Adrenal gland (tissue), 5 donors: ENCODE measurements at regions not wholly inside any gene's neighbourhood (a gene's known extent, or its start where the extent isn't known, plus 50 kb on each side); places are given as distances from the start of the nearest gene placed in this dataset.
A peak's percentile ranks its signal among the peaks of the same experiment; 100 is the strongest.

Experiments used
- POLR2A ChIP-seq, 2 donors: fragments of 450-650 bp; IDR thresholded peaks; one replicate each; pipeline ENCODE4 v1.6.1; 2017; ENCODE audit warnings: antibody characterized with exemption in 2 of 2, mild to moderate bottlenecking in 2 of 2, moderate library complexity in 1 of 2
- TF ChIP-seq, protein P1 (sequence below), 6 experiments: fragments of 450-650 bp in 4 of 6; fragments of 200-600 bp in 2 of 6; sonication (generic) in 1 of 6; IDR thresholded peaks; 1 replicate in 5 of 6; 2 replicates in 1 of 6; pipeline versions ENCODE4 v1.5.1 to v1.8.0; 2016 to 2021; ENCODE audit warnings: antibody characterized with exemption in 6 of 6, mild to moderate bottlenecking in 2 of 6, moderate library complexity in 1 of 6
- donor health status: DM: no; HTN: no; CAD: no.

- TF ChIP-seq, protein P1, sequence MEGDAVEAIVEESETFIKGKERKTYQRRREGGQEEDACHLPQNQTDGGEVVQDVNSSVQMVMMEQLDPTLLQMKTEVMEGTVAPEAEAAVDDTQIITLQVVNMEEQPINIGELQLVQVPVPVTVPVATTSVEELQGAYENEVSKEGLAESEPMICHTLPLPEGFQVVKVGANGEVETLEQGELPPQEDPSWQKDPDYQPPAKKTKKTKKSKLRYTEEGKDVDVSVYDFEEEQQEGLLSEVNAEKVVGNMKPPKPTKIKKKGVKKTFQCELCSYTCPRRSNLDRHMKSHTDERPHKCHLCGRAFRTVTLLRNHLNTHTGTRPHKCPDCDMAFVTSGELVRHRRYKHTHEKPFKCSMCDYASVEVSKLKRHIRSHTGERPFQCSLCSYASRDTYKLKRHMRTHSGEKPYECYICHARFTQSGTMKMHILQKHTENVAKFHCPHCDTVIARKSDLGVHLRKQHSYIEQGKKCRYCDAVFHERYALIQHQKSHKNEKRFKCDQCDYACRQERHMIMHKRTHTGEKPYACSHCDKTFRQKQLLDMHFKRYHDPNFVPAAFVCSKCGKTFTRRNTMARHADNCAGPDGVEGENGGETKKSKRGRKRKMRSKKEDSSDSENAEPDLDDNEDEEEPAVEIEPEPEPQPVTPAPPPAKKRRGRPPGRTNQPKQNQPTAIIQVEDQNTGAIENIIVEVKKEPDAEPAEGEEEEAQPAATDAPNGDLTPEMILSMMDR (IDR thresholded peaks at IDR 0.05), result peak in 3 of 6 experiments; percentile 11 to 39 (median 17)
- TF ChIP-seq POLR2A (IDR thresholded peaks at IDR 0.05), result no peak
These were observed 71.7 kb upstream of the FRMD1 start for GRCh38 chr6:168150551-168151320.
